GM19463 (cell line): ENCODE measurements at regions not wholly inside any gene's neighbourhood (a gene's known extent, or its start where the extent isn't known, plus 50 kb on each side); places are given as distances from the start of the nearest gene placed in this dataset.

Experiments used
- ATAC-seq: cut with Tn5 transposase; IDR thresholded peaks from one replicate; pipeline ENCODE4 v1.9.1; 2021; ENCODE audit warnings: mild to moderate bottlenecking, moderate library complexity; ENCODE audit not compliant: unreplicated experiment

GRCh38 chr3:99376926-99377325 is 261.5 kb upstream of the COL8A1 start:
- ATAC-seq: no peak

GRCh38 chr3:99373846-99374210 is 264.6 kb upstream of the COL8A1 start:
- no peak for ATAC-seq

GRCh38 chr3:99373088-99373845 is 265.1 kb upstream of the COL8A1 start:
- ATAC-seq: no peak

GRCh38 chr3:99366663-99367429 is 271.5 kb upstream of the COL8A1 start:
- ATAC-seq: no peak

GRCh38 chr3:99365979-99366378 is 272.4 kb upstream of the COL8A1 start:
- no peak for ATAC-seq

GRCh38 chr3:99365396-99365795 is 273.0 kb upstream of the COL8A1 start:
- ATAC-seq: no peak

- ATAC-seq: no peak
These were observed 281.3 kb upstream of the COL8A1 start for GRCh38 chr3:99357131-99357530.

- no peak for ATAC-seq
These were observed 281.7 kb upstream of the COL8A1 start for GRCh38 chr3:99356696-99357095.

- no peak for ATAC-seq
These were observed 282.9 kb upstream of the COL8A1 start for GRCh38 chr3:99355465-99355864.

- ATAC-seq: no peak
These were observed 285.6 kb upstream of the COL8A1 start for GRCh38 chr3:99352811-99353210.

GRCh38 chr3:99351122-99351521 is 287.3 kb upstream of the COL8A1 start:
- ATAC-seq: no peak

- ATAC-seq: no peak
These were observed 289.9 kb upstream of the COL8A1 start for GRCh38 chr3:99348451-99348850.

- ATAC-seq: no peak
These were observed 294.2 kb upstream of the COL8A1 start for GRCh38 chr3:99344216-99344615.

GRCh38 chr3:99342383-99342782 is 296.0 kb upstream of the COL8A1 start:
- no peak for ATAC-seq

GRCh38 chr3:99339222-99339621 is 299.2 kb upstream of the COL8A1 start:
- ATAC-seq: no peak

GRCh38 chr3:99332718-99333117 is 305.7 kb upstream of the COL8A1 start:
- no peak for ATAC-seq

GRCh38 chr3:99332276-99332675 is 306.1 kb upstream of the COL8A1 start:
- ATAC-seq: no peak

- ATAC-seq: no peak
These were observed 307.4 kb upstream of the COL8A1 start for GRCh38 chr3:99330924-99331532.

- no peak for ATAC-seq
These were observed 308.1 kb upstream of the COL8A1 start for GRCh38 chr3:99330281-99330680.

- ATAC-seq: no peak
These were observed 313.0 kb upstream of the COL8A1 start for GRCh38 chr3:99325402-99325801.

- no peak for ATAC-seq
These were observed 313.7 kb upstream of the COL8A1 start for GRCh38 chr3:99324636-99325203.

- no peak for ATAC-seq
These were observed 314.5 kb upstream of the COL8A1 start for GRCh38 chr3:99323940-99324339.
